ENCODE measurements at regions not wholly inside any gene's neighbourhood (a gene's known extent, or its start where the extent isn't known, plus 50 kb on each side); places are given as distances from the start of the nearest gene placed in this dataset.

GRCh38 chr12:41981758-41982157 lies 162.9 kb downstream of the GXYLT1 start:
- DNase-seq (ENCODE audit: low read depth, low spot score), result no peak

GRCh38 chr12:41981013-41981412 lies 163.7 kb downstream of the GXYLT1 start:
- no peak for DNase-seq (ENCODE audit: low read depth, low spot score)

GRCh38 chr12:41980390-41980789 lies 164.3 kb downstream of the GXYLT1 start:
- DNase-seq (ENCODE audit: low read depth, low spot score), result no peak

GRCh38 chr12:41979574-41979973 lies 165.1 kb downstream of the GXYLT1 start:
- DNase-seq (ENCODE audit: low read depth, low spot score), result no peak

- DNase-seq (ENCODE audit: low read depth, low spot score), result no peak
These were observed 172.1 kb downstream of the GXYLT1 start for GRCh38 chr12:41972598-41972997.

GRCh38 chr12:41972196-41972595 lies 172.5 kb downstream of the GXYLT1 start:
- no peak for DNase-seq (ENCODE audit: low read depth, low spot score)

GRCh38 chr12:41970744-41971143 lies 173.9 kb downstream of the GXYLT1 start:
- DNase-seq (ENCODE audit: low read depth, low spot score), result no peak

GRCh38 chr12:41968599-41968998 lies 176.1 kb downstream of the GXYLT1 start:
- DNase-seq (ENCODE audit: low read depth, low spot score), result no peak

- no peak for DNase-seq (ENCODE audit: low read depth, low spot score)
These were observed 176.8 kb downstream of the GXYLT1 start for GRCh38 chr12:41967668-41968500.

- no peak for DNase-seq (ENCODE audit: low read depth, low spot score)
These were observed 177.8 kb downstream of the GXYLT1 start for GRCh38 chr12:41966916-41967315.

GRCh38 chr12:41966001-41966400 lies 178.7 kb downstream of the GXYLT1 start:
- no peak for DNase-seq (ENCODE audit: low read depth, low spot score)

GRCh38 chr12:41963398-41963797 lies 181.3 kb downstream of the GXYLT1 start:
- DNase-seq (ENCODE audit: low read depth, low spot score), result no peak

- DNase-seq (ENCODE audit: low read depth, low spot score), result no peak
These were observed 182.5 kb downstream of the GXYLT1 start for GRCh38 chr12:41962171-41962572.

GRCh38 chr12:41959271-41959670 lies 185.4 kb downstream of the GXYLT1 start:
- no peak for DNase-seq (ENCODE audit: low read depth, low spot score)

GRCh38 chr12:41956353-41956752 lies 188.3 kb downstream of the GXYLT1 start:
- no peak for DNase-seq (ENCODE audit: low read depth, low spot score)

- no peak for DNase-seq (ENCODE audit: low read depth, low spot score)
These were observed 194.2 kb downstream of the GXYLT1 start for GRCh38 chr12:41950455-41950854.

- no peak for DNase-seq (ENCODE audit: low read depth, low spot score)
These were observed 198.6 kb downstream of the GXYLT1 start for GRCh38 chr12:41946106-41946505.

- DNase-seq (ENCODE audit: low read depth, low spot score), result no peak
These were observed 200.5 kb downstream of the GXYLT1 start for GRCh38 chr12:41944216-41944615.

GRCh38 chr12:41943671-41944070 lies 201.0 kb downstream of the GXYLT1 start:
- DNase-seq (ENCODE audit: low read depth, low spot score), result no peak

- no peak for DNase-seq (ENCODE audit: low read depth, low spot score)
These were observed 202.3 kb downstream of the GXYLT1 start for GRCh38 chr12:41942354-41942753.

- no peak for DNase-seq (ENCODE audit: low read depth, low spot score)
These were observed 203.6 kb downstream of the GXYLT1 start for GRCh38 chr12:41941079-41941478.

- no peak for DNase-seq (ENCODE audit: low read depth, low spot score)
These were observed 204.1 kb downstream of the GXYLT1 start for GRCh38 chr12:41940571-41940970.

GRCh38 chr12:41936333-41936732 lies 208.3 kb downstream of the GXYLT1 start:
- no peak for DNase-seq (ENCODE audit: low read depth, low spot score)

- no peak for DNase-seq (ENCODE audit: low read depth, low spot score)
These were observed 208.8 kb downstream of the GXYLT1 start for GRCh38 chr12:41935911-41936310.

Data from activated CD4-positive, CD25-positive, alpha-beta regulatory T cell treated with anti-CD3 and anti-CD28 coated beads, Interleukin-2, amount 50 U/mL, for 16 hours (primary cell).